ENCODE measurements at regions not wholly inside any gene's neighbourhood (a gene's known extent, or its start where the extent isn't known, plus 50 kb on each side); places are given as distances from the start of the nearest gene placed in this dataset.
A peak's percentile ranks its signal among the peaks of the same experiment; 100 is the strongest.
"Not testable (repeated sequence)": the region's sequence is repeated elsewhere in the genome, so short reads cannot be mapped to it uniquely, and the experiment has no call there.

DNA sequence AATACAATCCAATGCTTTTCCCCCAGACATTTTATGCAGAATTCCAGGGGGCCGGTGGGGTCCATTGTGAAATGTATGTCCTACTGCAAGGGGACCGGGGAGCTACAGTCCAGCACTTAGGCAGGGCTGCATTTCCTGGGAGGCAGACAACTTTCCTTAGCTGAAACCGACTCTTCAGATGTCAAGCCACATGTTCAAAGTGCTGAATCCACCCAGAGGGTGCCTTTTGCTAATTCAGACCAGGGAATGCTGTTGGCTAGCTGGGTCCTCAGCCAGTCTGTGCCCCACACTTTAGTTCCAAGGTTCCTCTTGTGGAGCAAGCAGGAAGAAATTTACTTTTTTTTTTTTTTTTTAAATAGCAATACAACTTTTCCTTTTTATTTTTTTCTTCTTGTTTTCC is 219.5 kb upstream of the LRTM1 start:
- DNase-seq, result no peak

DNA sequence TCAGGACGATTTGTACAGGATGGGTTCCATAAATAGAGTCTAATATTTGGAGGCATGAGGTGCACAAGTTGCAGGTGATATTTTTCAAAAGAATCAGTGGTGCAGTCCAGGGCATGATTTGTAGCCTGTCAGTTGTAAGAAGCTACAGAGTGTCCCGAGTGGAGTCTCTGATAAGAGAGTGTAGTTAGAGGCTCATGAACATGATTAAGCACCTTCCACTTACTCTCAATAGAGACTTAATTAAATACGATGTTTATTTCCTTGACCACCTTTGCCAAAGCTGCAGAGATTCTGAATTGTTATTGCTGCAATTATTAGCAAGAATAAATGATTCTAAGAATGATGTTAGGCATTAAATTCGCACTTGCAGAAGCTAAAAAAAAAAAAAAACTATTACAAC is 218.4 kb upstream of the LRTM1 start:
- DNase-seq, result no peak

DNA sequence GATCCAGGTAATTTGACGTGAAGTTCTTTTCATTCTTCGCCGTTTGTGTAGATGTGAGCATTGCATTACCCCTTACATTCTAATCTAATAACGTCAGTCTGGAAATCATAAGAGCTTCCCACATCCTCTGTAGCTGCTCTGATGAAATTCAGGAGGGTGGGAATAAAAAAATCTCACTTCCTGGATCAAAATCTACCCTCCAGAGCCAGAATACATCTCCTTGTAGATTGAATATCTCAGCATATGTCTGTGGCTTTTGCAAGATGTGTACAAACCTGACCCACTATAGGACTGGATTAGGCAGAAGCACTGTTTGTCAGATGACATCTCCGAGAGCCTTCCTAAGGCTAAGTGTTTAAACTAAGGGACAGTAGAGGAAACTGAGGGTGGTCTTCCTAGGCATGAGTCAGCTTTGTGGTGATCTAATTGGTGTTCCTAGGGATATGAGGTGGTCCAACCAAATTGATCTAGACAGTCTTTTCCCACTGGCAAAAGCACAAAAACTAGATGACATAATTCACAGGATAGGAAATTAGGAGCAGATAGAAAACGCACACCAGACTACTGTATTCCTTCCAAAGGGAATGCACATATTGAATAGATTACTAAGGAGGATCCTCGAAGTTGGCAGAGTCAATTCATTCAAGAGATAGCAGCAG is 216.3 kb upstream of the LRTM1 start:
- DNase-seq, result peak; percentile 95

GRCh38 chr3:55143336-55143735 is 215.5 kb upstream of the LRTM1 start:
- no peak for DNase-seq

GRCh38 chr3:55136291-55136690 is 208.4 kb upstream of the LRTM1 start:
- not testable (repeated sequence) for DNase-seq

DNA sequence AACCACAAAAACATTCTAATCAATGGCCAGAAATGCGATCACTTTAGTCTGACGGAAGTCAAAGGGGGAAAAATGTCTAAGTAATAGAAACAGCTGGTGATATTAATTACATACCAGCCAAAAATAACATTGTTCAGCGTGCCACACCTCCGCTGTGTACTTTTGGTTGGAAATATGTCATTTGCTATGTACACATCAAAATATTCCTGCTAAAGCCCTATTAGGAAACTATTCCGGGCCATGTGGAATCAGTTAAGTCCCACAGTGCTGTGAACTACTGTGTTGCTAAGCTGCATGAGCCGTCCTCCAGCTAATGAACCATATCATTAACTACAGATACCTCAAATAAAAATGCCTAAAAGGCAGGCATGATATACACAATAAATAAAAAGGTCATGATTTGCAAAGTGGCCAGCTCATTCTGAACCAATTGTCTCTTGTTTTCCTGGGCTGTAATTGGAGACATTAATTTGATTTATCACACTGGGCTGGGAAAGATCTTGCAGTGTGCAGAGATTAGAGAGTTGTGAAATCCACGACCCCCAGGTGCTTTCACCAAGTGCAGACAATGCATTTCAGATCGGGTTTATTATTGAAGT is 200.5 kb upstream of the LRTM1 start:
- peak; percentile 92 for DNase-seq

- DNase-seq, result no peak
Observed at GRCh38 chr3:55127565-55127964, 199.7 kb upstream of the LRTM1 start.

DNA sequence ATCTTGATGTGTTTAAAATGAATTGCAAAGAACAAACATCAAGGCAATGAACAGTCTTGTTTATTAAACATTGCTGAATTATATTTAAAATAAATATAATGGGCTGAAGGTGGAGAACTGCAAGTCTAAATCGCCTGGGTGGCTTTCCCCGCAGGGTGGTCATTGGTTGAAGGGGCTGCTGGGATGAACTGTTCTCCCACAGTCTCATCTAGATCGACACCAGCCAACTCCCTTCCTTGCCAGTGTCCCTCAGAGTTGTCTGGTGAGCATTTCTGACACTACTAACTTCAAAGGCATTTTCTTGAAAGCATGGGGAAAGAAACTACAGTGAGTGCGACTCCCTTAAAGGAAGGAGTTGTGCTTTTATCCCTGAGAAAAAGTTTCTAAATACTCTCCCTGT is 196.5 kb upstream of the LRTM1 start:
- no peak for DNase-seq
